ENCODE measurements at regions not wholly inside any gene's neighbourhood (a gene's known extent, or its start where the extent isn't known, plus 50 kb on each side); places are given as distances from the start of the nearest gene placed in this dataset.

DNA sequence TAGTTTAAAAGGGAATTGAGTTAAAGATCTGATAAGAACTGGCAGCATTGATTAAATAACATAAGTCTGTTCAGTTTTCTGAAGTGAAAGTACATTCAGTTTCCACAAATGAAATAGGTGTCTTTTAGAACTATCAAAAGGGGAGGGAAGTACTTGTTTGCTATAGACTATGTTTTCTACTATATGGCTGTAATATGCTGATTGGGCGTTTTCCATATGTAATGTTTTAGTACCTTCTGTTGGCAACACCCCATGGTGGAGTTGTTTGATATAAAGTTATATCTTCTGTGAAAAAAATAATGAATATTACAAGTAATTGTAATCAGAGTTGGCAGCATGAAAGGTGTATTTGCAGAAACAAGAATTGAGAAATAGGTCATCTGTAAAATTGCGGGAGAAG, 237.6 kb downstream of the JRKL start:
- no peak for TF ChIP-seq EZH2phosphoT487 (IDR thresholded peaks at IDR 0.05; ENCODE audit: low read depth)
- TF ChIP-seq, protein P1, sequence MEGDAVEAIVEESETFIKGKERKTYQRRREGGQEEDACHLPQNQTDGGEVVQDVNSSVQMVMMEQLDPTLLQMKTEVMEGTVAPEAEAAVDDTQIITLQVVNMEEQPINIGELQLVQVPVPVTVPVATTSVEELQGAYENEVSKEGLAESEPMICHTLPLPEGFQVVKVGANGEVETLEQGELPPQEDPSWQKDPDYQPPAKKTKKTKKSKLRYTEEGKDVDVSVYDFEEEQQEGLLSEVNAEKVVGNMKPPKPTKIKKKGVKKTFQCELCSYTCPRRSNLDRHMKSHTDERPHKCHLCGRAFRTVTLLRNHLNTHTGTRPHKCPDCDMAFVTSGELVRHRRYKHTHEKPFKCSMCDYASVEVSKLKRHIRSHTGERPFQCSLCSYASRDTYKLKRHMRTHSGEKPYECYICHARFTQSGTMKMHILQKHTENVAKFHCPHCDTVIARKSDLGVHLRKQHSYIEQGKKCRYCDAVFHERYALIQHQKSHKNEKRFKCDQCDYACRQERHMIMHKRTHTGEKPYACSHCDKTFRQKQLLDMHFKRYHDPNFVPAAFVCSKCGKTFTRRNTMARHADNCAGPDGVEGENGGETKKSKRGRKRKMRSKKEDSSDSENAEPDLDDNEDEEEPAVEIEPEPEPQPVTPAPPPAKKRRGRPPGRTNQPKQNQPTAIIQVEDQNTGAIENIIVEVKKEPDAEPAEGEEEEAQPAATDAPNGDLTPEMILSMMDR (IDR thresholded peaks at IDR 0.05; ENCODE audit: low read depth, low read length), result no peak

All from OCI-LY3 (cell line).